Activated CD8-positive, alpha-beta T cell treated with anti-CD3 and anti-CD28 coated beads for 36 hours (primary cell): ENCODE measurements at regions not wholly inside any gene's neighbourhood (a gene's known extent, or its start where the extent isn't known, plus 50 kb on each side); places are given as distances from the start of the nearest gene placed in this dataset.

Source experiments
- ATAC-seq: fragments of 200-7000 bp; cut with Tn5 transposase; one replicate; pipeline ENCODE4 v1.10.0; 2021; ENCODE audit warnings: mild to moderate bottlenecking, moderate library complexity
- CTCF ChIA-PET: fragments of 350-600 bp; sonication (Branson Sonifier 250); formaldehyde crosslinking; loops from one replicate; lab custom pipeline; 2021; ENCODE audit warnings: antibody characterized with exemption; lab: Charles Lee
- POLR2A ChIA-PET: fragments of 350-600 bp; sonication (Branson Sonifier 250); formaldehyde crosslinking; loops from one replicate; lab custom pipeline; 2021; ENCODE audit warnings: antibody characterized with exemption; lab: Charles Lee
- DNase-seq: peaks from one replicate; pipeline ENCODE4 v3.0.0-alpha.2; 2020
- H3K27ac Mint-ChIP-seq: one replicate; pipeline ENCODE4 v1.8.0; 2021; ENCODE audit warnings: mild to moderate bottlenecking, mixed read lengths
- H3K27me3 Mint-ChIP-seq: one replicate; pipeline ENCODE4 v1.8.0; 2021; ENCODE audit warnings: mixed read lengths
- H3K36me3 Mint-ChIP-seq: one replicate; pipeline ENCODE4 v1.8.0; 2021; ENCODE audit warnings: low read depth, mixed read lengths
- H3K4me1 Mint-ChIP-seq: one replicate; pipeline ENCODE4 v1.8.0; 2021; ENCODE audit warnings: low read depth, mixed read lengths
- H3K4me3 Mint-ChIP-seq: one replicate; pipeline ENCODE4 v1.8.0; 2021; ENCODE audit warnings: mild to moderate bottlenecking, moderate library complexity, mixed read lengths
- H3K9me3 Mint-ChIP-seq: one replicate; pipeline ENCODE4 v1.8.0; 2021; ENCODE audit warnings: mixed read lengths
- intact Hi-C: fragments of 100-400 bp; cut with micrococcal nuclease; formaldehyde crosslinking; loops from one replicate; pipeline ENCODE4 v1.10.0; 2022
- TF ChIP-seq, protein P1 (sequence below): fragments of 200-600 bp; IDR thresholded peaks from one replicate; pipeline ENCODE4 v1.8.0; 2022; ENCODE audit warnings: antibody characterized with exemption, mild to moderate bottlenecking

DNA sequence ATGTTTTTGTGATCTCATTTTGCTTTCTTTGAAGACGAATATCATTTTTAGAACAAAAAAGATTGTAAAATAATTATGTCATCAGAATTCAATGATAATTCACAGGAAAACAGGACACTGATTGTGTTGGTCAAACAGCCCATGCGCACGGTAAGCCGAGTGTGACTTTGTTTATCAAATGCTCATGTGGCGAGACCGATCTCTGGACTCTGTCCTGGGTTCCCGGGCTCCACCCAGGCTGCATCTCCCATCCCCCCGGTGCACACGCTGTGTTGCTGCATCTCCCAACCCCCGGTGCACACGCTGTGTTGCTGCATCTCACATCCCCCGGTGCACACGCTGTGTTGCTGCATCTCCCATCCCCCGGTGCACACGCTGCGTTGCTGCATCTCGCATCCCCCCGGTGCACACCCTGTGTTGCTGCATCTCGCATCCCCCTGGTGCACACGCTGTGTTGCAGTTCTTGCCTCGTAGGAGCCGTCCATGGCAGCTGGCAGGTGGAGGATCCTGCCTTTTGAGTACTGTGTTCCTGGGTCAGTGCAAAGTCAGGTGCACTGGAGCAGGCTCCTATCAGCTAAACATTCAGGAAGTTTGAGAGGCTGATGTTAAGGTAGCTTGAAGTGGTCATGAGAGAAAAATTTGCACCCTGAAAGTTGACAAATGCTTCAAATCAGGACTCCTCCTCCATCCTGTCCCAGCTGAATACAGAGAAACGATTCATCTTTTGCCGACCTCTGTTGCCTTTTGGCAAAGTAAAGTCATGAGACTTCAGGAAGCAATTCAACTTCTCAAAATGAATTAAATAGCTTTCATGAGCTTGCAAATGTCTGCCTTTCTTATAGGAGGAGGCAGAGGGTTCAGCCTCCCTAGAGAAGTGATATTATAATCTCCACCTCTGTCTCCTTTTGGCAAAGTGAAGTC is 77.1 kb upstream of the FRMD1 start:
- DNase-seq (no peak), ATAC-seq (no peak)
- CTCF ChIA-PET, result no interaction called here
- TF ChIP-seq, protein P1, sequence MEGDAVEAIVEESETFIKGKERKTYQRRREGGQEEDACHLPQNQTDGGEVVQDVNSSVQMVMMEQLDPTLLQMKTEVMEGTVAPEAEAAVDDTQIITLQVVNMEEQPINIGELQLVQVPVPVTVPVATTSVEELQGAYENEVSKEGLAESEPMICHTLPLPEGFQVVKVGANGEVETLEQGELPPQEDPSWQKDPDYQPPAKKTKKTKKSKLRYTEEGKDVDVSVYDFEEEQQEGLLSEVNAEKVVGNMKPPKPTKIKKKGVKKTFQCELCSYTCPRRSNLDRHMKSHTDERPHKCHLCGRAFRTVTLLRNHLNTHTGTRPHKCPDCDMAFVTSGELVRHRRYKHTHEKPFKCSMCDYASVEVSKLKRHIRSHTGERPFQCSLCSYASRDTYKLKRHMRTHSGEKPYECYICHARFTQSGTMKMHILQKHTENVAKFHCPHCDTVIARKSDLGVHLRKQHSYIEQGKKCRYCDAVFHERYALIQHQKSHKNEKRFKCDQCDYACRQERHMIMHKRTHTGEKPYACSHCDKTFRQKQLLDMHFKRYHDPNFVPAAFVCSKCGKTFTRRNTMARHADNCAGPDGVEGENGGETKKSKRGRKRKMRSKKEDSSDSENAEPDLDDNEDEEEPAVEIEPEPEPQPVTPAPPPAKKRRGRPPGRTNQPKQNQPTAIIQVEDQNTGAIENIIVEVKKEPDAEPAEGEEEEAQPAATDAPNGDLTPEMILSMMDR, result no peak
- POLR2A ChIA-PET, result no interaction called here
- Mint-ChIP-seq H3K27me3 (peaks cover 9% of the 10 kb centered on the region), H3K4me3 (no peak overlapping the region), H3K9me3 (no peaks in the 10 kb centered on the region), H3K27ac (no peak overlapping the region), H3K36me3 (no peaks in the 10 kb centered on the region), H3K4me1 (no peaks in the 10 kb centered on the region)
- intact Hi-C loops, result no loop called here

DNA sequence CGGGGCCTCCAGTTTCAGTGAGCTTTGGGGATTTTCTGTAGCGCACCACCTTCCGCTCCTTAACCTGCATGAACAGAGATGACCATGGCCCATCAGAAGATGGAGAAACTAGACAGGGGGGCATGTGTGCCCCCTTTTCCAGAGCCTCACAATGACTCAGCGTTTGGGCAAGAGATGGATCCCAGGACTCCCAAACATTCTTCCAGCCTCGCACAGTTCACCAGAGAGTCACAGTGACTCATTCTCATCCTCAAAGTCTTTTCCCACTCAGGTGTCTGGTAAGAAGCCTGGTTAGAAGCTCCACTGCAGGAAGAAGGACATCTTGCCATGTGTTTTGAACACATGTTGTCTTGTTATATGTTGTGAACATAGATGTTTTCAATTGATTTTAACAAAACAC is 76.2 kb upstream of the FRMD1 start:
- Mint-ChIP-seq H3K27me3 (peaks cover 11% of the 10 kb centered on the region), H3K4me3 (no peak overlapping the region), H3K36me3 (no peaks in the 10 kb centered on the region), H3K9me3 (no peaks in the 10 kb centered on the region), H3K27ac (no peak overlapping the region), H3K4me1 (no peaks in the 10 kb centered on the region)
- ChIA-PET POLR2A (no interaction called here), CTCF (no interaction called here)
- TF ChIP-seq, protein P1, result no peak
- no peak for ATAC-seq
- intact Hi-C loops, result no loop called here
- DNase-seq, result no peak

DNA sequence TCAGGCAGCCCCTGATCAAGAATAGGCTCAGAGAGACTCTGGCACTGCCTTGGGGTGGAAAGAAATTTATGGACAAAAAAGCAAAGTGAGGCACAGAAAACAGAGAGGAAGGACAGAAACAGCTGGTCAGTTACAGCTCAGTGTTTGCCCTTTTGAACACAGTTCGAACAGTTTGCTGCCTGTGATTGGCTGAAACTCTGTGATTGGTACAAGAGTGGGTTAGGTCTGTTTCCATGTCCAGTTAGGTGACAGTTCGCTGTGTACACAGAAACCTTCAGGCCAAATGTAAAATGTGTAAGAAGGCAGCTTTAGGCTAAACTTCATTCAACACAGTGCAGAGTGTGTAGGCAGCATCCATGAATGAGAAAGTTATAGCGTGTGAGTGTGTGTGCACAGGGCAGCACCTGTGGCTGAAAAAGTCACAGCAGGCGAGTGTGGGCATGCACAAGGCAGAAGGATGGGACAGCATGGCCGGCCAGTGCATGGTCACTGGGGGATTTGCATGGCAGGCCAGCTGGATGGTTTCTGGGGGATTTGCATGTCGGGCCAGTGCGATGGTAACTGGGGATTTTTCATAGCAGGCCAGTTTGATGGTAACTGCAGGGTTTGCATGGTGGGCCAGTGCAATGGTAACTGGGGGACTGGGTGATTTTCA is 75.4 kb upstream of the FRMD1 start:
- ChIA-PET POLR2A (no interaction called here), CTCF (no interaction called here)
- TF ChIP-seq, protein P1, result no peak
- H3K4me3 Mint-ChIP-seq, result no peak overlapping the region
- no peaks in the 10 kb centered on the region for H3K4me1 Mint-ChIP-seq
- H3K27ac Mint-ChIP-seq, result no peak overlapping the region
- ATAC-seq (no peak), DNase-seq (no peak)
- H3K27me3 Mint-ChIP-seq, result peaks cover 11% of the 10 kb centered on the region
- no peaks in the 10 kb centered on the region for H3K9me3 Mint-ChIP-seq
- intact Hi-C loops, result no loop called here
- H3K36me3 Mint-ChIP-seq, result no peaks in the 10 kb centered on the region

DNA sequence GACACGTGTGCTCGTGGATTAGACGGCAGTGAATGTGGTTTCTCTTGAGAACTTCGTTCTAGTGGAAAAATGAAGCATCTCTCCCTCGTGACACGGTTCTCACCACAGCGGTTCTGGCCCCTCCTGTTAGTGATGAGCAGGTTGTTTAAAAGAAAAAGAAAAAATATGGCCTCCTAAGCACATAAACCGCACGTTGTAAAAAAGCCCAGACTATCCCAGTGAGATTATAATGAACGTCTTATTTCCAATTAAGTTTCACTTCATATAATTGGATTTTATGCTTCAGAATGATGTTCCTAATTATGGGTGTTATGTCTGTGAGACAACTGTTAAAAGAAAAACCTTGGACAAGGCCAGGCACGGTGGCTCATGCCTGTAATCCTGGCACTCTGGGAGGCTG is 74.5 kb upstream of the FRMD1 start:
- H3K4me1 Mint-ChIP-seq, result no peaks in the 10 kb centered on the region
- peaks cover 12% of the 10 kb centered on the region for H3K27me3 Mint-ChIP-seq
- POLR2A ChIA-PET, result no interaction called here
- CTCF ChIA-PET, result no interaction called here
- no peaks in the 10 kb centered on the region for H3K9me3 Mint-ChIP-seq
- no peak overlapping the region for H3K4me3 Mint-ChIP-seq
- intact Hi-C loops, result no loop called here
- TF ChIP-seq, protein P1, result no peak
- no peak overlapping the region for H3K27ac Mint-ChIP-seq
- ATAC-seq (no peak), DNase-seq (no peak)
- no peaks in the 10 kb centered on the region for H3K36me3 Mint-ChIP-seq

DNA sequence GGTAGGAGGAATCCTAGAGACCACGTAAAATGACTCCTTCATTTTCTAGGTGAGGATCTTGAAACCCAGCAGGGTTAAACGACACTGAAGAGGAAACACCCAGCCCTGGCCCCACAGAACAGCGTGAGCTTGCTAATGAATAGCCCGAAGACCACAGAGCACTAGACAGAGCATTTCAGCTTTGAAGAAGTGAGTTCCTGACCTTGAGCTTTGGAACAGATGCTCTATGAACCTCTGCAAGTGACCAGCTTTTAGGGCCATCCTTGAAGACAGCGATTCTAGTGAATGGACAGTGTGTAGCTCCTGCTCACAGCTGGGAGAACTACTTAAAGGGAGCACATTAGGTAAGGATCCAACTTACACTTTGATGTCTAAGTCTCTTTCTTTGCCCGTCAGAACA is 74.0 kb upstream of the FRMD1 start:
- intact Hi-C loops, result no loop called here
- TF ChIP-seq, protein P1, result no peak
- ChIA-PET CTCF (no interaction called here), POLR2A (no interaction called here)
- no peak overlapping the region for H3K4me3 Mint-ChIP-seq
- peaks cover 11% of the 10 kb centered on the region for H3K27me3 Mint-ChIP-seq
- no peaks in the 10 kb centered on the region for H3K4me1 Mint-ChIP-seq
- H3K9me3 Mint-ChIP-seq, result no peaks in the 10 kb centered on the region
- no peak for ATAC-seq
- no peak for DNase-seq
- H3K36me3 Mint-ChIP-seq, result no peaks in the 10 kb centered on the region
- H3K27ac Mint-ChIP-seq, result no peak overlapping the region
